ENCODE measurements at regions not wholly inside any gene's neighbourhood (a gene's known extent, or its start where the extent isn't known, plus 50 kb on each side); places are given as distances from the start of the nearest gene placed in this dataset.
"Not testable (repeated sequence)": the region's sequence is repeated elsewhere in the genome, so short reads cannot be mapped to it uniquely, and the experiment has no call there.

DNA sequence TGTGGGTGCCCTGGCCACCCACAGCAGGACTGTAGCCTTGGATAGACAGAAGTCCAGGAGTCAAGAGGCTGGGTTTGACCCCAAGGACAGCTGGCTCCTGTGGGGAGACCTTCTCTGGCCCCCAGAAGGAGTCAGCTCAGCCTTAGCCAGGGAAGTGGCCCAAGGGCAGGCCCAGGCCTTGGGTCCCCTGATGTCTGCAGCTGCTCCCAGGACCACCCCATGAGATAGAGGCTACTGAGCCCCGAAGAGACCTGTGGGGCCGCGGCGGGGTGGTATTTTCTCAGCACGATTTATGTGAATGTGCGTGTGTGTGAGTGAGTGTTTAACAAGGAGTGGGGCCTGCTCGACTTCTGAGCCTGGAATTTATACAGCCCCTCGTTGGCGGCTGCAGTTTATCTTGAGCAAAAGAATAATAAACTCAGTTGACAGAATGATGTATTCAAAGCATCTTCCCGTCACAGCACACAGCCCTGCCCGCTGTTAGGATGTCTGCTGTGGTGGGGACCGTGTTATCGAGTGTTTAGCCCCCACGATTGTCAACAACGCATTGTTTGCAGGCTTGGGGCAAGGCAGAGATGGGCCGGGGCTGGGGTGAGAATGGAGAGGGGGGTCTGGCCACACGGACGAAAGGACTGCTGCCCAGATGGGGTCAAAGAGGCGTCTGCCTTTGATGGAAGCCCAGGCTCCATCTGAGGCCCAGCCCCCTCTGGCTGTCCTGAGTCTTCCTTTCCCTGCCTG lies 163.3 kb downstream of the VEGFA start:
- no peaks in the 10 kb centered on the region for H3K27me3 Mint-ChIP-seq (ENCODE audit: insufficient read depth)
- no peaks in the 10 kb centered on the region for H3K36me3 Mint-ChIP-seq (ENCODE audit: low read depth)
- no peaks in the 10 kb centered on the region for H3K9me3 Mint-ChIP-seq
- intact Hi-C loops (cut with micrococcal nuclease), result no loop called here
- H3K4me1 Mint-ChIP-seq (ENCODE audit: low read depth), result peaks cover 4% of the 10 kb centered on the region
- DNase-seq (ENCODE audit: low spot score), result no peak
- no peak overlapping the region for H3K4me3 Mint-ChIP-seq
- H3K27ac Mint-ChIP-seq, result no peak overlapping the region

DNA sequence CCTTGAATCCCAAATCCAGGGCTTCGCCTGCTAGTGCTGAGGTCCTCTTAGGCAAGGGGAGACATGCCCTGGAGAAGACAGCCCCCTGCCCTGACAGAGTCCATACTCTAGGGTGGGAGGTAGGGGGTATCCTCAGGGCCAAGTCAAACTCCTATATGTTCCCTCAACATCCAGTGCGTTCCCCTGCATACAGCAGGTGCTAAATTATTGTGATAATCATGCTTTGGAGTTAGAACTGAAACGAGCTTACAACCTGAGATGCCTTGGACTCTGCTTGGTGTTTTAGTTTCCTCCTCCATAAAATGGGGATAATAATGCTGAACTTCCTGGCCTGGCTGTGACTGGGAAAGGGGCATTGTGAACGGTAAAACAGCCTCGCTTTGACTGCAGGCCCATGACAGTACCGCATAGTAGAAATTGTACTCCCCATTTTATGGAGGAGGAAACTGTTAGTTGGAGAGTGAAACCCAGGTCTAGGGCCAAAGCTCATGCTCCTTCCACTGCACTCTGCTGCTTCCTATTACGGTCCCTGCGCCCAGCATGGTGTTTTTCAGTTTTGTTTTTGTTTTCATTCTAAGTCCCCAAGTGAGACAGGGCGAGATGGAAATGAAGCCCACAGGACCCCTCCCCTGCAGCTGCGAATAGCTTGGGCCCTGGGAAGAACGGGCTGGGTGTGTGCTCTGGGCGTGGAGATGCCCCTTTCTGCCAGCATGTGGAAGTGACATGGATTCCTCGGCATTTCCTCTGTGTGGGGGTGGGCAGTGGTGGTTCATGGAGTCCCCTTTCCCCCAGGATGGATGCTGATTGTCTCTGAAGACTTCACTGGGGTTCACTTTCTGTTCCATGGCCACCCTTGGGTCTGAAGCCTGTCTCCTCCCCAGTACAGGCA lies 162.5 kb downstream of the VEGFA start:
- H3K27ac Mint-ChIP-seq, result no peak overlapping the region
- H3K4me1 Mint-ChIP-seq (ENCODE audit: low read depth), result peaks cover 10% of the 10 kb centered on the region
- intact Hi-C loops (cut with micrococcal nuclease), result no loop called here
- H3K36me3 Mint-ChIP-seq (ENCODE audit: low read depth), result no peaks in the 10 kb centered on the region
- no peaks in the 10 kb centered on the region for H3K9me3 Mint-ChIP-seq
- no peaks in the 10 kb centered on the region for H3K27me3 Mint-ChIP-seq (ENCODE audit: insufficient read depth)
- DNase-seq (ENCODE audit: low spot score), result no peak
- H3K4me3 Mint-ChIP-seq, result no peak overlapping the region

DNA sequence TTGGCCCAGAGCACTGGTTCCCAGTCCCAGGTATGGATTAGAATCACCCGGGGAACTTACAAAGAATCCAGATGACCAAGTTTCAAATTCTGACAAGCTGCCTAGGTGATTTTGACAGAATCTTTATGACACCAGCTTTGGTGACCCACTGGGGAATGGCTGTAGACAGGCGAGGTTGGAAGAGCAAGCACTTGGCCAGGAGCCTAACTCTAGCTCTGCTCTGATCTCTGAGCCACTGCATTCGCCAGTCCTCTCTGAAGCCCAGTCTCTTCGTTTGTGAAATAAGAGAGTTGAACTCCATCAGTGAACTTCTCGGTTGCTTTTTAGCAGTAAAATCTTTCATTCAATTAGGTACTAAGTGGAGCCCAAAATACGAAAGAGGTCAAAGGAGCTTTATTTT lies 161.2 kb downstream of the VEGFA start:
- no peak overlapping the region for H3K4me3 Mint-ChIP-seq

DNA sequence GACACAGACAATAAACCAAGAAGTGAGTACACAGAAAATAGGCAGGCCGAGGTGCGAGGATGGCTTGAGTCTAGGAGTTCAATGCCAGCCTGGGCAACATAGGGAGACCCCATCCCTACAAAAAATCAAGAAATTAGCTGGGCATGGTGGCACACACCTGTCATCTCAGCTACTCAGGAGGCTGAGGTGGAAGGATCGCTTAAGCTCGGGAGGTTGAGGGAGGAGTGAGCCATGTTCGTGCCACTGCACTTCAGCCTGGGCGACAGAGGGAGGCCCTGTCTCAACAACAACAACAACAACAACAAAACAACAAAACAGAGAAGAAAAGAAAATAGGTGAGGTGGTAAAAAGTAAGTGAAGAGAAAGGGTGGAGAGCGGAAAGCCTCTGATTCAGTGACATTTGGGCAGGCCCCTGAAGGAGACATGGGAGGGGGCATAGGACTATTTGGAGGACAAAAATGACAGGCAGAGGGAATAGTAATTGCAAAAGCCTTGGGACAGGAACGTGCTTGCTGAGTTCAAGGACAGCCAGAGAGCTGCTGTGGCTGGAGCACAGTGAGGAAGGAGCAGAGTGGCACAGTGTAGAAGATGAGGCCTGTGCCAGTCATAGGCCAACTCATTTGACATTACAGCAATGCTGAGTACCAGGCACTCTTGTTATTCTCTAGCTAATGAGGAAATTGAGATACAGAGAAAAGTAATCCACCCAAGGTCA lies 160.6 kb downstream of the VEGFA start:
- no peaks in the 10 kb centered on the region for H3K9me3 Mint-ChIP-seq
- no peaks in the 10 kb centered on the region for H3K27me3 Mint-ChIP-seq (ENCODE audit: insufficient read depth)
- H3K4me3 Mint-ChIP-seq, result no peak overlapping the region
- no peak for DNase-seq (ENCODE audit: low spot score)
- H3K4me1 Mint-ChIP-seq (ENCODE audit: low read depth), result peaks cover 10% of the 10 kb centered on the region
- H3K36me3 Mint-ChIP-seq (ENCODE audit: low read depth), result no peaks in the 10 kb centered on the region
- H3K27ac Mint-ChIP-seq, result no peak overlapping the region
- intact Hi-C loops (cut with micrococcal nuclease), result no loop called here

More for the DNA sequence above, 161.2 kb downstream of the VEGFA start:
- H3K27ac Mint-ChIP-seq, result no peak overlapping the region
- no peaks in the 10 kb centered on the region for H3K27me3 Mint-ChIP-seq (ENCODE audit: insufficient read depth)
- peaks cover 10% of the 10 kb centered on the region for H3K4me1 Mint-ChIP-seq (ENCODE audit: low read depth)
- no peaks in the 10 kb centered on the region for H3K36me3 Mint-ChIP-seq (ENCODE audit: low read depth)
- intact Hi-C loops (cut with micrococcal nuclease), result no loop called here
- H3K9me3 Mint-ChIP-seq, result no peaks in the 10 kb centered on the region
- no peak for DNase-seq (ENCODE audit: low spot score)

DNA sequence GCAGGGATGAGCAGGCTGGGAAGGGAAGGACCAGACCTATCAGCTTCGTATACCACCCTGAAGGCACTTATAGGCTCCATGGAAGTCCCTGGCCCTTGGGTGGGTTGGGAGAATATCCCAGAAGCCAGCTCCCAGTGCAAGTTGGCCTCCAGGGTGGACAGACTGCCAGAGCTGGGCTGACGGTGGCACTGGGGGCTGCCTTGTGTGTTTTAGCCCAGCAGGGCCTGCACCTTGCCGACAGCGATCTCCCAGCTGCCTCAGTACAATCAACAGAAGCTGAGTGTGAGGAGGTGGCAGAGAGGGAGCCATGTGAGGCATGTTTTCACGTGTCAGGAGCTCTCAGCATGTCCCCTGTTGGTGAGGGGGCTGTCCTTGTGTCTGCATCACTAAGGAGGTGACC lies 159.5 kb downstream of the VEGFA start:
- Mint-ChIP-seq H3K4me3 (no peak overlapping the region), H3K27ac (no peak overlapping the region), H3K36me3 (ENCODE audit: low read depth) (no peaks in the 10 kb centered on the region), H3K4me1 (ENCODE audit: low read depth) (peaks cover 12% of the 10 kb centered on the region), H3K9me3 (no peaks in the 10 kb centered on the region), H3K27me3 (ENCODE audit: insufficient read depth) (no peaks in the 10 kb centered on the region)
- DNase-seq (ENCODE audit: low spot score), result no peak
- intact Hi-C loops (cut with micrococcal nuclease), result no loop called here

DNA sequence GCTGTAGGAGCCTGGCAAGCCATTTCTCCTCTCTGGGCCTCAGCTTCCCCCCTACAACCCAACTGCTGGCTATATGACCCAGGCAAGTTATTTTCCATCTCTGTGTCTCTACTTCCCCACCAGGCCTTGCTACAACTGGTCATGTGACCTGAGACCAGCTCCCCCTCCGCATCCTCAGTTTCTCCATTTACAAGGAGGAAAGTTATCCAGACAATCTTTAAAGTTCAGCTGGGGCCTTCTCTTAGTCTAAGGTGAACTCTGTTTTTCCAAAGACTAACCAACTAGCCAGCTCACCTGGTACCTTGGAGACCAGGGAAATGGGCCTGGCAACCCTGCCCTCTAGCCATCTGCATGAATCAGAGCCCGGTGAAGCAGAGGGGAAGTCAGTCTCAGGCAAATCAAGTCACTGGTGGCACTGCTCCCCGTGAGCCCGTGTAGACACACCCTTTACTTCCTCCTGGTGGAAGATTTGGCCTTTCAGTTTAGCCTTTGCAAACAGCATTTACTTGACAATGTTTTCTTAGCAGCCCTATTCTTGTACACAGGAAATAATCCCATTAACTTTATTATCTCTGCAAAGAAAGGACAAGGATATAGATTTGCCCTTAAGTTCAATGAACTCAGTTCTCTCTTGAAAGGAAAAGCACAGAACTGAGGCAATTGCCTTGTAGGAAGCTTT lies 157.7 kb downstream of the VEGFA start:
- peaks cover 16% of the 10 kb centered on the region for H3K4me1 Mint-ChIP-seq (ENCODE audit: low read depth)
- no peaks in the 10 kb centered on the region for H3K27me3 Mint-ChIP-seq (ENCODE audit: insufficient read depth)
- DNase-seq (ENCODE audit: low spot score), result no peak
- H3K36me3 Mint-ChIP-seq (ENCODE audit: low read depth), result no peaks in the 10 kb centered on the region
- no peaks in the 10 kb centered on the region for H3K9me3 Mint-ChIP-seq
- H3K4me3 Mint-ChIP-seq, result no peak overlapping the region
- intact Hi-C loops (cut with micrococcal nuclease), result no loop called here
- no peak overlapping the region for H3K27ac Mint-ChIP-seq

DNA sequence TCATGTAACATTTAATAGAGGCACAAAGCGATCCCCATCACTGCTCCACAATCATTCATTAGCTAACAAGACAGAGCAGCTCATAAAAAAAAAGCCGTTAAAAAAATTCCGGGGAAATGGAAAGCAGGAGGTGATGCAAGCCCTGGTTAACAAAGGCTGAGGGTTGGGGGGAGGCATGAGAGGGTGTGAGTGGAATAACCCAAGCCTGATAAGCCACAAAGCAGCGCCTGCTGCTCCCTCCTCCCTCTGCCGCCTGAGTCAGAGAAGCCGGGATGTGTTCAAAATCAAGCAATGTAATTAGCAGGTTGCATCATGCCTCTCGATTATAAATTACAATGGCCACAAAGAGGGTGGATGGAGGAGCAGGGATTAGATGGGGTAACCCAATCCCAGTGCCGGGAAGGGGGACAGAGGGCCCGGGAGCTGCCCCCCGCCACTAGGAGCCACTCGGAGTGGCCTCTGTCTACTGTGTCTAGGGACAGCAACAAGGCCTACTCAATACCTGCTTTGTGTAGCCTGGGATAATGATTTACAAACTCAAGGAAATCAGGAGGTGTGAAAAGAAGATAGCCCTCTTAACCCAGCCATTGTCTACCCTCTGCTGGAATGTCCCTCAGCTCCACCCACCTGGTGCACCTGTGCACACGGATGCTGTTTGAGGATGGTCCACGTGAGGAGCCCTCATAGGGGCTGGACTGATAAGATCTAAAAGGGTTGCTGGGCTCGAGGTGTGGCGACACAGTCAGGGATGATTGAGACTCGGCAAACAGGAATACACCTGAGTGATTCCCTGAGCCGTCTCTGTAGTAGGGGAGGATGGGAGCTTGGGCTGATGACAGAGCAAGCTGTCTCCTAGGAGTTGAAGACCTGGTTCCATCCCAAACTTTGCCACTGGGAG lies 156.9 kb downstream of the VEGFA start:
- Mint-ChIP-seq H3K27me3 (ENCODE audit: insufficient read depth) (no peaks in the 10 kb centered on the region), H3K4me1 (ENCODE audit: low read depth) (peaks cover 16% of the 10 kb centered on the region), H3K27ac (no peak overlapping the region), H3K36me3 (ENCODE audit: low read depth) (no peaks in the 10 kb centered on the region), H3K9me3 (no peaks in the 10 kb centered on the region), H3K4me3 (no peak overlapping the region)
- DNase-seq (ENCODE audit: low spot score), result no peak
- intact Hi-C loops (cut with micrococcal nuclease), result no loop called here

DNA sequence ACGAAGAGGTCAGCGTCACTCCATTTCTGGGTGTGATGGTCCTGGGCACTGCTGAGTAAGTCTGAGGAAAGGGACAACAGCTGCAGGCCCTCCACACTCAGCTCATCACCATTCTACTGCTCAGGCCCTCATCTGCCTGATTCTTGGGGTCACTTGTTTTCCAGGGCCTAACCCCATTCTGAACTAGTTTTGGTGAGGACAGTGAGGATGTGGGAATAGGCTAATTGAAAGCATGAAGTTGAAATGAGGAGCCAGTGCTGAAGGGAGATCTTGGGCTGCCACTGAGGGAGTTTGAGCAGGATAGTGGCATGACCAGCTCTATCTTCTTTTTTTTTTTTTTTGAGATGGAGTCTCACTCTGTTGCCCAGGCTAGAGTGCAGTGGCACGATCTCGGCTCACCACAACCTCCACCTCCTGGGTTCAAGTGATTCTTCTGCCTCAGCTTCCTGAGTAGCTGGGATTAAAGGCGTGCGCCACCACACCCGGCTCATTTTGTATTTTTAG lies 155.7 kb downstream of the VEGFA start:
- H3K9me3 Mint-ChIP-seq; H3K27ac Mint-ChIP-seq; DNase-seq (ENCODE audit: low spot score); H3K27me3 Mint-ChIP-seq (ENCODE audit: insufficient read depth); H3K36me3 Mint-ChIP-seq (ENCODE audit: low read depth); H3K4me3 Mint-ChIP-seq; intact Hi-C loops (cut with micrococcal nuclease): not testable (repeated sequence)
- H3K4me1 Mint-ChIP-seq (ENCODE audit: low read depth), result peaks cover 16% of the 10 kb centered on the region

DNA sequence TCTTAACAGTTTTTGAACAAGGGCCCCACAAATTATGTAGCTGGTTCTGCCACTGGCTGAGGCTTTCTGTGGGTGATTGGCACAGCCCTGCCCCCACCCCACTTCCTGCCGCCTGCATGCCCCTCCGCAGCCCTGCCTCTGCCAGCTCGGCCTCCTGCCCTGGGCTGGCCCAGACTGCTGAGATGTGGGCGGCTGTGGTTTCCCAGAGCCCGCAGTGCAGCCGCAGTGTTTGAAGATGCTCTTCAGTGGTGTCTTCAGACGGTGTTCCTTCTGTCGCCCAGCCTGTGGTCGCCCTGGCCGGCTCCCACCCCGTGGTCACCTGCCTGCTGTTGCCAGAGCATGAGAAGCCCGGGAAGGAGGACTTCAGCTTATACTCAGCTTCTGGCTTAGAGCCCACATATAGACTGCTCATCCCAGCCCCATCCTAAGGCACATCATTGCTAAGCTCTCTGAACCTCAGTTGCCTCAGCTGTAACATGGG lies 154.3 kb downstream of the VEGFA start:
- H3K9me3 Mint-ChIP-seq, result no peaks in the 10 kb centered on the region
- no peaks in the 10 kb centered on the region for H3K36me3 Mint-ChIP-seq (ENCODE audit: low read depth)
- DNase-seq (ENCODE audit: low spot score), result peak; percentile 20
- H3K27me3 Mint-ChIP-seq (ENCODE audit: insufficient read depth), result peaks cover 8% of the 10 kb centered on the region
- H3K4me3 Mint-ChIP-seq, result no peak overlapping the region
- intact Hi-C loops (cut with micrococcal nuclease), result no loop called here
- H3K27ac Mint-ChIP-seq, result no peak overlapping the region
- H3K4me1 Mint-ChIP-seq (ENCODE audit: low read depth), result peaks cover 16% of the 10 kb centered on the region

DNA sequence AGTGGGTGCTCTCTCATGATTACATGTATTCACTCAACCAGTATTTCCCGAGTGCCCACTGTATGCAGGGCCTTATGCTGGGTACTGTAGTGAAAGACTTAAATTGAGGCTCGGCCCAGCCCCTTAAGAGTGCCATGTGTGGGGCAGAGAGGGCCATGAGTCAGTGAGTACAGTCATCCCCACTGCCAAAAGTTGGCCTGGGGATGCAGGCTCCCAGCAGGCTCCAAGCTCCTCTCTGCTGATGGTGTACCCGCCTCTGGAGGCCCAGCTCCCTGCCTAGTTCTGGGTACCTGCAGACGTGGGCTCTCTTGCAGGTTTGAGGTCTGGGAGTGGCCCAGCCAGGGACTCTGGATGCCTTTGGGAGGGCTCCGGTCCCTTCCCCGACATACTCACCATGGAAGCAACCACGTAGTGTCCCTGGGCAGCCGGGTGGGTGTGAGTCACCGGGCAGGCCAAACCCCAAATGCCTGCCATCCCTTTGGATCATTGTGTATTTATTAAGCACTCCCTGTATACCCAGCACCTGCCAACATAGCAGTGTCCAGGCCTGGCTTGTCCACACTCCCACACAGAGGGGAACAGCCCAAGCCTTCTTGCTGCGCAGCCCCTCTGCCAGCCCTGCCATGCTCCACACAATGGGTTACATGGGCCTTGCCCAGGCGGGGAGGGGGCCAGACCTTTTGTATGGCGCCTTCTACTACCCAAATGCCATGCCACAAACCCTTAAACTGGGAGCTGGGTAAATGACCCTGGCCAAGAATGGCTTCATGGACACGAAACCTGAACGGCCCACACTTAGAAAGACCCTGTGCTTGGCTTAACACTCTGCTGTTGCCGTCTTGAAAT lies 153.6 kb downstream of the VEGFA start:
- H3K4me1 Mint-ChIP-seq (ENCODE audit: low read depth), result peaks cover 15% of the 10 kb centered on the region
- intact Hi-C loops (cut with micrococcal nuclease), result no loop called here
- no peaks in the 10 kb centered on the region for H3K9me3 Mint-ChIP-seq
- no peak overlapping the region for H3K27ac Mint-ChIP-seq
- H3K27me3 Mint-ChIP-seq (ENCODE audit: insufficient read depth), result peaks cover 14% of the 10 kb centered on the region
- H3K4me3 Mint-ChIP-seq, result no peak overlapping the region
- DNase-seq (ENCODE audit: low spot score), result no peak
- H3K36me3 Mint-ChIP-seq (ENCODE audit: low read depth), result no peaks in the 10 kb centered on the region

All from activated T-helper 1 cell treated with anti-CD3 and anti-CD28 coated beads, Interleukin-12 subunit alpha, Interleukin-12 subunit beta, Interleukin-2, Interleukin-4 antibody, amounts not matched to agents 30 ng/mL and 10 ng/mL and 1 ng/mL, durations not matched to agents 14 hours and 24 hours and 36 hours (primary cell).